ENCODE measurements at regions not wholly inside any gene's neighbourhood (a gene's known extent, or its start where the extent isn't known, plus 50 kb on each side); places are given as distances from the start of the nearest gene placed in this dataset.
"Not testable (repeated sequence)": the region's sequence is repeated elsewhere in the genome, so short reads cannot be mapped to it uniquely, and the experiment has no call there.

DNA sequence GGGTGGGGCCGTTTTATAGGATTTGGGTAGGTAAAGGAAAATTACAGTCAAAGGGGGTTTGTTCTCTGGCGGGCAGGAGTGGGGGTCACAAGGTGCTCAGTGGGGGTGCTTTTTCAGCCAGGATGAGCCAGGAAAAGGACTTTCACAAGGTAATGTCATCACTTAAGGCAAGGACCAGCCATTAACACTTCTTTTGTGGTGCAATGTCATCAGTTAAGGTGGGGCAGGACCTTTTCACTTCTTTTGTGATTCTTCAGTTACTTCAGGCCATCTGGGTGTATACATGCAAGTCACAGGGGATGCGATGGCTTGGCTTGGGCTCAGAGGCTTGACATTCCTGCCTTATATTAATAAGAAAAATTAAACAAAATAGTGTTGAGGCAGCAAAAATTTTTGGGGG lies 200.1 kb upstream of the TRPC7 start:
- not testable (repeated sequence) for TF ChIP-seq FOXM1 (IDR thresholded peaks at IDR 0.05; ENCODE audit: borderline replicate concordance)
- TF ChIP-seq, protein P1, sequence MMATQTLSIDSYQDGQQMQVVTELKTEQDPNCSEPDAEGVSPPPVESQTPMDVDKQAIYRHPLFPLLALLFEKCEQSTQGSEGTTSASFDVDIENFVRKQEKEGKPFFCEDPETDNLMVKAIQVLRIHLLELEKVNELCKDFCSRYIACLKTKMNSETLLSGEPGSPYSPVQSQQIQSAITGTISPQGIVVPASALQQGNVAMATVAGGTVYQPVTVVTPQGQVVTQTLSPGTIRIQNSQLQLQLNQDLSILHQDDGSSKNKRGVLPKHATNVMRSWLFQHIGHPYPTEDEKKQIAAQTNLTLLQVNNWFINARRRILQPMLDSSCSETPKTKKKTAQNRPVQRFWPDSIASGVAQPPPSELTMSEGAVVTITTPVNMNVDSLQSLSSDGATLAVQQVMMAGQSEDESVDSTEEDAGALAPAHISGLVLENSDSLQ (IDR thresholded peaks at IDR 0.05) = not testable (repeated sequence)
